IMR-90 (cell line): ENCODE measurements at regions not wholly inside any gene's neighbourhood (a gene's known extent, or its start where the extent isn't known, plus 50 kb on each side); places are given as distances from the start of the nearest gene placed in this dataset.

Source experiments
- ATAC-seq: fragments of 200-7000 bp; cut with Tn5 transposase; 2 replicates; pipeline ENCODE4 v1.9.1; 2020; ENCODE audit warnings: low read depth, mild to moderate bottlenecking, moderate library complexity
- BruUV-seq: library from RNA; stranded (reverse); fragments of 400-500 nt; replicated peaks from 2 replicates; lab custom pipeline; 2021; lab: Mats Ljungman, UMichigan
- CTCF ChIA-PET: fragments of 300-600 bp; formaldehyde crosslinking; extraction: SDS; loops from one replicate; lab custom pipeline; 2021; ENCODE audit warnings: antibody characterized with exemption; lab: Yijun Ruan, JAX
- POLR2A ChIA-PET: fragments of 300-600 bp; sonication (Branson Sonifier 250); formaldehyde crosslinking; loops from one replicate; lab custom pipeline; 2022; ENCODE audit warnings: antibody characterized with exemption; ENCODE audit not compliant: unreplicated experiment; lab: Charles Lee
- DNase-seq: peaks from one replicate; pipeline ENCODE4 v3.0.0; 2013
- H2AFZ ChIP-seq: replicated peaks from 2 replicates; pipeline ENCODE3; 2013; ENCODE audit warnings: low read length, mild to moderate bottlenecking; ENCODE audit not compliant: poor library complexity
- H2AK5ac ChIP-seq: 2 replicates; pipeline ENCODE4 v1.6.1; 2013; ENCODE audit warnings: low read depth, low read length, inconsistent platforms
- H2AK9ac ChIP-seq: replicated peaks from 2 replicates; pipeline ENCODE3; 2013; ENCODE audit warnings: mild to moderate bottlenecking, low read depth, low read length, moderate library complexity; ENCODE audit not compliant: poor library complexity
- H2BK120ac ChIP-seq: 2 replicates; pipeline ENCODE4 v1.6.1; 2013; ENCODE audit warnings: low read depth, low read length, inconsistent platforms
- H2BK15ac ChIP-seq: 3 replicates; pipeline ENCODE4 v1.6.1; 2013; ENCODE audit warnings: low read depth, low read length, inconsistent platforms
- H2BK20ac ChIP-seq: 2 replicates; pipeline ENCODE4 v1.6.1; 2013; ENCODE audit warnings: low read depth, mild to moderate bottlenecking, inconsistent platforms, low read length, moderate library complexity
- H2BK5ac ChIP-seq: 2 replicates; pipeline ENCODE4 v1.6.1; 2013; ENCODE audit warnings: mild to moderate bottlenecking, low read depth, low read length, inconsistent platforms; ENCODE audit not compliant: poor library complexity, severe bottlenecking
- H3K14ac ChIP-seq: replicated peaks from 2 replicates; pipeline ENCODE4 v1.6.1; 2013; ENCODE audit warnings: low read depth, low read length, inconsistent platforms
- H3K18ac ChIP-seq: 2 replicates; pipeline ENCODE4 v1.6.1; 2013; ENCODE audit warnings: low read depth, low read length, control low read depth
- H3K23ac ChIP-seq: 2 replicates; pipeline ENCODE4 v1.6.1; 2013; ENCODE audit warnings: low read depth, low read length, inconsistent platforms
- H3K27ac ChIP-seq: 2 replicates; pipeline ENCODE4 v1.5.1; 2013; ENCODE audit warnings: mild to moderate bottlenecking, control low read depth, low read length; ENCODE audit not compliant: insufficient read depth
- H3K27me3 ChIP-seq: 2 replicates; pipeline ENCODE4 v1.6.1; 2013; ENCODE audit warnings: low read length; ENCODE audit not compliant: control insufficient read depth, insufficient read depth
- H3K36me3 ChIP-seq: 2 replicates; pipeline ENCODE4 v1.6.1; 2013; ENCODE audit warnings: low read length, mixed read lengths; ENCODE audit not compliant: control insufficient read depth, insufficient read depth
- H3K4ac ChIP-seq: 2 replicates; pipeline ENCODE4 v1.6.1; 2013; ENCODE audit warnings: low read depth, low read length, inconsistent platforms
- H3K4me1 ChIP-seq: 2 replicates; pipeline ENCODE4 v1.6.1; 2013; ENCODE audit warnings: low read length, mixed read lengths; ENCODE audit not compliant: control insufficient read depth, insufficient read depth
- H3K4me2 ChIP-seq: 2 replicates; pipeline ENCODE4 v1.6.1; 2013; ENCODE audit warnings: low read depth, mild to moderate bottlenecking, control low read depth, low read length, moderate library complexity
- H3K4me3 ChIP-seq: 2 replicates; pipeline ENCODE4 v1.5.1; 2013; ENCODE audit warnings: low read depth, mild to moderate bottlenecking, control low read depth, low read length, moderate library complexity; ENCODE audit not compliant: insufficient read depth
- H3K56ac ChIP-seq: 2 replicates; pipeline ENCODE4 v1.6.1; 2013; ENCODE audit warnings: low read length, inconsistent platforms; ENCODE audit not compliant: insufficient read depth; ENCODE audit errors: extremely low read depth
- H3K79me1 ChIP-seq, 2 experiments: 2 replicates each; pipeline ENCODE4 v1.6.1; 2013; ENCODE audit warnings: low read length in 2 of 2, inconsistent platforms in 1 of 2, low read depth in 1 of 2
- H3K9ac ChIP-seq: 2 replicates; pipeline ENCODE4 v1.6.1; 2013; ENCODE audit warnings: low read depth, low read length, control low read depth
- H3K9me1 ChIP-seq: 2 replicates; pipeline ENCODE4 v1.6.1; 2013; ENCODE audit warnings: low read length, inconsistent platforms; ENCODE audit not compliant: insufficient read depth
- H3K9me3 ChIP-seq: 2 replicates; pipeline ENCODE4 v1.6.1; 2013; ENCODE audit warnings: low read length; ENCODE audit not compliant: control insufficient read depth, insufficient read depth
- H4K20me1 ChIP-seq: 2 replicates; pipeline ENCODE4 v1.6.1; 2013; ENCODE audit warnings: low read length, inconsistent platforms; ENCODE audit not compliant: insufficient read depth
- H4K5ac ChIP-seq: 2 replicates; pipeline ENCODE4 v1.6.1; 2013; ENCODE audit warnings: mild to moderate bottlenecking, low read depth, low read length, control low read depth
- H4K8ac ChIP-seq, 2 experiments: 2 replicates each; pipeline ENCODE4 v1.6.1; 2013; ENCODE audit warnings: low read depth in 2 of 2, low read length in 2 of 2, control low read depth in 1 of 2, inconsistent platforms in 1 of 2
- H4K91ac ChIP-seq: 2 replicates; pipeline ENCODE4 v1.6.1; 2013; ENCODE audit warnings: low read depth, low read length, inconsistent platforms; ENCODE audit not compliant: insufficient read depth
- MAZ ChIP-seq: IDR thresholded peaks from 2 replicates; pipeline ENCODE4 v1.6.1; 2012; ENCODE audit warnings: low read depth, mild to moderate bottlenecking, low read length, improper control_type of control experiment, moderate library complexity, borderline replicate concordance
- RAD21 ChIP-seq: IDR thresholded peaks from 2 replicates; pipeline ENCODE4 v1.6.1; 2012; ENCODE audit warnings: low read length, improper control_type of control experiment
- RCOR1 ChIP-seq: IDR thresholded peaks from 2 replicates; pipeline ENCODE4 v1.6.1; 2012; ENCODE audit warnings: mild to moderate bottlenecking, low read length, improper control_type of control experiment; ENCODE audit not compliant: insufficient replicate concordance
- WGBS, 2 experiments: methylation state at CpG; one replicate each; pipeline versions ENCODE4 v1.1.5 to v1.1.7; 2013; ENCODE audit warnings: missing lambda C conversion rate in 2 of 2; ENCODE audit not compliant: insufficient read length in 1 of 2; ENCODE audit errors: extremely low coverage in 2 of 2; 5-methylcytosine and 5-hydroxymethylcytosine counted together
- dilution Hi-C: fragments of 300-500 bp; cut with HindIII; formaldehyde crosslinking; loops from one replicate; pipeline ENCODE4 v1.14.3; 2018; ENCODE audit warnings: low sequenced_read_pairs; ENCODE audit not compliant: unreplicated experiment
- in situ Hi-C: fragments of 300-500 bp; cut with MboI; formaldehyde crosslinking; loops from 3 replicates; pipeline ENCODE4 v1.14.3; 2019; ENCODE audit warnings: low sequenced_read_pairs, inconsistent platforms, mixed read lengths
- intact Hi-C: fragments of 100-400 bp; cut with micrococcal nuclease; formaldehyde crosslinking; loops from 2 replicates; pipeline ENCODE4 v1.10.0; 2022

- intact Hi-C loops (no loop called here), in situ Hi-C loops (no loop called here), dilution Hi-C loops (no loop called here)
- Histone ChIP-seq H3K9ac (no peak overlapping the region), H4K91ac (no peak overlapping the region), H3K27ac (no peak overlapping the region), H3K4ac (no peak overlapping the region), H3K18ac (no peak overlapping the region), H3K36me3 (no peaks in the 10 kb centered on the region), H3K23ac (no peak overlapping the region), H4K5ac (no peak overlapping the region), H2AFZ (no peak overlapping the region), H3K4me3 (no peak overlapping the region), H3K9me1 (no peaks in the 10 kb centered on the region), H3K27me3 (peaks cover 23% of the 10 kb centered on the region), H3K79me1 (no peaks in the 10 kb centered on the region), H2BK120ac (no peak overlapping the region), H4K20me1 (no peaks in the 10 kb centered on the region), H2BK5ac (no peak overlapping the region), H3K4me1 (no peaks in the 10 kb centered on the region), H2BK20ac (no peak overlapping the region), H4K8ac (no peak overlapping the region), H3K9me3 (no peaks in the 10 kb centered on the region), H3K14ac (no peak overlapping the region), H2BK15ac (no peak overlapping the region), H3K4me2 (no peak overlapping the region), H2AK5ac (no peak overlapping the region), H2AK9ac (no peak overlapping the region), H3K56ac (no peak overlapping the region)
- ATAC-seq (no peak), DNase-seq (no peak)
- CTCF ChIA-PET, result no interaction called here
- POLR2A ChIA-PET, result no interaction called here
- no TSS peak for BruUV-seq
- TF ChIP-seq RCOR1 (no peak), RAD21 (no peak), MAZ (no peak)
- WGBS, 2 experiments, result no CpG with 5 or more reads among the region's 1 CpG
These were observed 81.0 kb downstream of the EDN1 start for GRCh38 chr6:12371151-12371550.
